ENCODE measurements at regions not wholly inside any gene's neighbourhood (a gene's known extent, or its start where the extent isn't known, plus 50 kb on each side); places are given as distances from the start of the nearest gene placed in this dataset.

- Histone ChIP-seq H3K27ac (ENCODE audit: low read depth in 2 of 2, low read length in 1 of 2) (no peak overlapping the region), H3K4me3 (ENCODE audit: low read depth in 1 of 2, low read length in 2 of 2) (no peak overlapping the region), H3K9me3 (ENCODE audit: control insufficient read depth in 2 of 2, insufficient read depth in 1 of 2, low read depth in 1 of 2, low read length in 1 of 2) (no peaks in the 10 kb centered on the region), H3K27me3 (ENCODE audit: control insufficient read depth in 1 of 2, insufficient read depth in 2 of 2, low read length in 2 of 2) (no peaks in the 10 kb centered on the region), H3K36me3 (ENCODE audit: control insufficient read depth in 2 of 2, insufficient read depth in 2 of 2, low read length in 1 of 2) (no peaks in the 10 kb centered on the region), H3K4me1 (ENCODE audit: control insufficient read depth in 2 of 2, insufficient read depth in 2 of 2, low read length in 1 of 2) (no peaks in the 10 kb centered on the region)
- WGBS, 2 donors, result 86 to 90% methylated on average over 2 of the region's 2 CpGs
These were observed 790.3 kb downstream of the TMTC2 start for GRCh38 chr12:83476695-83477690.

GRCh38 chr12:83476006-83476405 lies 789.3 kb downstream of the TMTC2 start:
- WGBS, 2 donors, result 88 to 92% methylated on average over 1 of the region's 1 CpG
- no peaks in the 10 kb centered on the region for H3K4me1 ChIP-seq (ENCODE audit: control insufficient read depth in 2 of 2, insufficient read depth in 2 of 2, low read length in 1 of 2)
- H3K9me3 ChIP-seq (ENCODE audit: control insufficient read depth in 2 of 2, insufficient read depth in 1 of 2, low read depth in 1 of 2, low read length in 1 of 2), result no peaks in the 10 kb centered on the region
- no peaks in the 10 kb centered on the region for H3K36me3 ChIP-seq (ENCODE audit: control insufficient read depth in 2 of 2, insufficient read depth in 2 of 2, low read length in 1 of 2)
- H3K27me3 ChIP-seq (ENCODE audit: control insufficient read depth in 1 of 2, insufficient read depth in 2 of 2, low read length in 2 of 2), result no peaks in the 10 kb centered on the region
- H3K4me3 ChIP-seq (ENCODE audit: low read depth in 1 of 2, low read length in 2 of 2), result no peak overlapping the region
- no peak overlapping the region for H3K27ac ChIP-seq (ENCODE audit: low read depth in 2 of 2, low read length in 1 of 2)

DNA sequence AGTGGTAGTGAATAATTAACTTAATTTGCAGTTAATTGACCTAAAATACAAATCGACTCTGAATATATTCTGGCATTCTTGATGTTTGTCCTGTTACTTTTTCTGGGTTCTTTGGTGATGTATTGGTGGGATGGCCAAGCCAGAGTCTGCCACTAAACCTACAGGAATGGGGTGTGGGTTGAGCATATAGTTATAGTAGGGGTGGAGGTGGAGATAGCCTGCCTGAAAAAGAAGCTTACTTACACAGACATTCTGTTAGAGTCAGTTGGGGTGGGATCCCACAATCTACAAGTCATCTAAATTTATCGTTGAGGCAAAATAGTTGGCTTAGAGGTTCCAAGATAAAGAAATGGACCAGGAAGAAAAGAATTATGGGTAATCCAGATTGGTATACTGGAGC lies 787.7 kb downstream of the TMTC2 start:
- Histone ChIP-seq H3K27ac (ENCODE audit: low read depth in 2 of 2, low read length in 1 of 2) (no peak overlapping the region), H3K4me1 (ENCODE audit: control insufficient read depth in 2 of 2, insufficient read depth in 2 of 2, low read length in 1 of 2) (no peaks in the 10 kb centered on the region), H3K36me3 (ENCODE audit: control insufficient read depth in 2 of 2, insufficient read depth in 2 of 2, low read length in 1 of 2) (no peaks in the 10 kb centered on the region), H3K9me3 (ENCODE audit: control insufficient read depth in 2 of 2, insufficient read depth in 1 of 2, low read depth in 1 of 2, low read length in 1 of 2) (no peaks in the 10 kb centered on the region), H3K4me3 (ENCODE audit: low read depth in 1 of 2, low read length in 2 of 2) (no peak overlapping the region), H3K27me3 (ENCODE audit: control insufficient read depth in 1 of 2, insufficient read depth in 2 of 2, low read length in 2 of 2) (no peaks in the 10 kb centered on the region)
- 86 to 97% methylated on average over 2 of the region's 2 CpGs for WGBS, 2 donors

- no peaks in the 10 kb centered on the region for H3K36me3 ChIP-seq (ENCODE audit: control insufficient read depth in 2 of 2, insufficient read depth in 2 of 2, low read length in 1 of 2)
- no peaks in the 10 kb centered on the region for H3K27me3 ChIP-seq (ENCODE audit: control insufficient read depth in 1 of 2, insufficient read depth in 2 of 2, low read length in 2 of 2)
- H3K4me1 ChIP-seq (ENCODE audit: control insufficient read depth in 2 of 2, insufficient read depth in 2 of 2, low read length in 1 of 2), result no peaks in the 10 kb centered on the region
- H3K9me3 ChIP-seq (ENCODE audit: control insufficient read depth in 2 of 2, insufficient read depth in 1 of 2, low read depth in 1 of 2, low read length in 1 of 2), result no peaks in the 10 kb centered on the region
- no peak overlapping the region for H3K27ac ChIP-seq (ENCODE audit: low read depth in 2 of 2, low read length in 1 of 2)
- no peak overlapping the region for H3K4me3 ChIP-seq (ENCODE audit: low read depth in 1 of 2, low read length in 2 of 2)
- 58 to 60% methylated on average over 3 of the region's 3 CpGs for WGBS, 2 donors
These were observed 786.8 kb downstream of the TMTC2 start for GRCh38 chr12:83473408-83474095.

DNA sequence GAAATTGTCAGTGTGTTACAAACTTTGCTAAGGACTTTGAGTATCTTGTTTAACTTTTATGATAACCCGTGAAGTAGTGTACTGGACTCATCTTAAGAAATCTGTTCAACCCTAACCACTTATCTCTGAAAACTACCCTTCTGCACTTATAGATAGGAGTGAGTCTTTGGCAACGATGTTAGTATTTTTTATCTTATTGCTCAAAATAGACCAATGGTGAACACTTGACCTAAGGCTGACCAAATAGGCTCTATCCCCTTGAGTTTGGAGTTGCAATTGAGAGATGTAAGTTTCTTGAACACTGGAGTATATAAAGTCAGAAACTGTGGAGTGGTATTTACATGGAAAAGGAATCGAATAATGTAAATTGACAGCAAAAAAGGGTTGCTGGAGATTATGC lies 786.1 kb downstream of the TMTC2 start:
- no peaks in the 10 kb centered on the region for H3K4me1 ChIP-seq (ENCODE audit: control insufficient read depth in 2 of 2, insufficient read depth in 2 of 2, low read length in 1 of 2)
- H3K27me3 ChIP-seq (ENCODE audit: control insufficient read depth in 1 of 2, insufficient read depth in 2 of 2, low read length in 2 of 2), result no peaks in the 10 kb centered on the region
- H3K4me3 ChIP-seq (ENCODE audit: low read depth in 1 of 2, low read length in 2 of 2), result no peak overlapping the region
- 82 to 89% methylated on average over 3 of the region's 3 CpGs for WGBS, 2 donors
- no peaks in the 10 kb centered on the region for H3K36me3 ChIP-seq (ENCODE audit: control insufficient read depth in 2 of 2, insufficient read depth in 2 of 2, low read length in 1 of 2)
- no peak overlapping the region for H3K27ac ChIP-seq (ENCODE audit: low read depth in 2 of 2, low read length in 1 of 2)
- H3K9me3 ChIP-seq (ENCODE audit: control insufficient read depth in 2 of 2, insufficient read depth in 1 of 2, low read depth in 1 of 2, low read length in 1 of 2), result no peaks in the 10 kb centered on the region

DNA sequence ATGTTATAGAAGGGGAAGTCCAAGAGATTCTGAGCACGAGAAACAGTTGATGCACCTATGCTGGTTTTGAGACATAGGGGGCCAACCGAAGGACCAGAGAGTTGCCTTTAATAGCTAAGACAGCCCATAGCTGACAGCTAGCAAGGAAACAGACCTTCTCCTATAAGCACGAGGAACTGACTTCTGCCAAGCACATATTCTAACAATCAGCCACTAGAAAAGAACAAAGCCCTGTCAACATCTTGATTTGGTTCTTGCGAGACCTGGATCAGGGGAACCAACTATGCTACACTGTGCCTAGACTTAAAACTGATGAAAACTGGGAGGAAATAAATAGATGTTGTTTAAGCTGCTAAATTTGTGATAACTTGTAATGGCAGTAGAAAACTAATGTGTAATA lies 785.6 kb downstream of the TMTC2 start:
- Histone ChIP-seq H3K4me1 (ENCODE audit: control insufficient read depth in 2 of 2, insufficient read depth in 2 of 2, low read length in 1 of 2) (no peaks in the 10 kb centered on the region), H3K9me3 (ENCODE audit: control insufficient read depth in 2 of 2, insufficient read depth in 1 of 2, low read depth in 1 of 2, low read length in 1 of 2) (no peaks in the 10 kb centered on the region), H3K4me3 (ENCODE audit: low read depth in 1 of 2, low read length in 2 of 2) (no peak overlapping the region), H3K36me3 (ENCODE audit: control insufficient read depth in 2 of 2, insufficient read depth in 2 of 2, low read length in 1 of 2) (no peaks in the 10 kb centered on the region), H3K27ac (ENCODE audit: low read depth in 2 of 2, low read length in 1 of 2) (no peak overlapping the region), H3K27me3 (ENCODE audit: control insufficient read depth in 1 of 2, insufficient read depth in 2 of 2, low read length in 2 of 2) (no peaks in the 10 kb centered on the region)
- WGBS, 2 donors, result 85 to 89% methylated on average over 4 of the region's 4 CpGs

DNA sequence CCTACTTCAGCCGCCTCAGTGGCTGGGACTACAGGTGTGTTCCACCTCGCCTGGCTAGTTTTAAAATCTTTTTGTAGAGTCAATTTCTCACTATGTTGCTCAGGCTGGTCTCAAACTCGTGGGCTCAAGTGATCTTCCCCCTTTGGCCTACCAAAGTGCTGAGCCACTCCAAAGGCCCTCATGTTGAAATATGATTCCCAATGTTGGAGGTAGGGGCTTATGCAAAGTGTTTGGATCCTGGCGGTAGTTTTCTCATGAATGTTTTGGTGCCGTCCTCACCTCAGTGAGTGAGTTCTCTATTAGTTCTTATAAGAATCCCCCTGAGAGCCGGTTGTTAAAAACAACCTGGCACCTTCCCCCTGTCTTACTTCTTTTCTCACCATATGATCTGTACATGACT lies 784.6 kb downstream of the TMTC2 start:
- H3K4me1 ChIP-seq (ENCODE audit: control insufficient read depth in 2 of 2, insufficient read depth in 2 of 2, low read length in 1 of 2), result no peaks in the 10 kb centered on the region
- WGBS, 2 donors, result 72 to 77% methylated on average over 6 of the region's 6 CpGs
- H3K36me3 ChIP-seq (ENCODE audit: control insufficient read depth in 2 of 2, insufficient read depth in 2 of 2, low read length in 1 of 2), result no peaks in the 10 kb centered on the region
- no peaks in the 10 kb centered on the region for H3K27me3 ChIP-seq (ENCODE audit: control insufficient read depth in 1 of 2, insufficient read depth in 2 of 2, low read length in 2 of 2)
- H3K27ac ChIP-seq (ENCODE audit: low read depth in 2 of 2, low read length in 1 of 2), result no peak overlapping the region
- H3K4me3 ChIP-seq (ENCODE audit: low read depth in 1 of 2, low read length in 2 of 2), result no peak overlapping the region
- H3K9me3 ChIP-seq (ENCODE audit: control insufficient read depth in 2 of 2, insufficient read depth in 1 of 2, low read depth in 1 of 2, low read length in 1 of 2), result no peaks in the 10 kb centered on the region

DNA sequence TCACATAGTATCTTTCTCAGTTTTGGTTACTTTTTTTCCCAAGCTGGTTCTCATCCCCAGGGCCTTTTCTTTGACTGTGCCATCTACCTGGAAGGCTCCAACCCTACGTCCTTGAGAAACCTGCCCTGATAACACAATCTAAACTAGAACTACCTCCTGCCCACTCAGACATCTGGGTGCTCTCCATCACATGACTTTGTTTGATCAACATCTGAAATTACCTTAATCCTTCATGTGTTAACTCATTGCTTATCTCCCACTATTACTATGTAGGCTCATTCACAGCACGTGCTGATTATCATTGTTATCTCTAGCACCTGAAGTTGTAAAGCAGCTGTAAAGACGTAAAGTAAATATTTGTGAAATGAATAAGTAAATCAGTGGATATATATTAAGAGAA lies 784.0 kb downstream of the TMTC2 start:
- no peaks in the 10 kb centered on the region for H3K4me1 ChIP-seq (ENCODE audit: control insufficient read depth in 2 of 2, insufficient read depth in 2 of 2, low read length in 1 of 2)
- no peak overlapping the region for H3K27ac ChIP-seq (ENCODE audit: low read depth in 2 of 2, low read length in 1 of 2)
- H3K27me3 ChIP-seq (ENCODE audit: control insufficient read depth in 1 of 2, insufficient read depth in 2 of 2, low read length in 2 of 2), result no peaks in the 10 kb centered on the region
- H3K36me3 ChIP-seq (ENCODE audit: control insufficient read depth in 2 of 2, insufficient read depth in 2 of 2, low read length in 1 of 2), result no peaks in the 10 kb centered on the region
- no peaks in the 10 kb centered on the region for H3K9me3 ChIP-seq (ENCODE audit: control insufficient read depth in 2 of 2, insufficient read depth in 1 of 2, low read depth in 1 of 2, low read length in 1 of 2)
- WGBS, 2 donors, result 60 to 76% methylated on average over 3 of the region's 3 CpGs
- no peak overlapping the region for H3K4me3 ChIP-seq (ENCODE audit: low read depth in 1 of 2, low read length in 2 of 2)

GRCh38 chr12:83468988-83469908 lies 782.5 kb downstream of the TMTC2 start:
- H3K4me3 ChIP-seq (ENCODE audit: low read depth in 1 of 2, low read length in 2 of 2), result no peak overlapping the region
- H3K27ac ChIP-seq (ENCODE audit: low read depth in 2 of 2, low read length in 1 of 2), result no peak overlapping the region
- H3K36me3 ChIP-seq (ENCODE audit: control insufficient read depth in 2 of 2, insufficient read depth in 2 of 2, low read length in 1 of 2), result no peaks in the 10 kb centered on the region
- H3K4me1 ChIP-seq (ENCODE audit: control insufficient read depth in 2 of 2, insufficient read depth in 2 of 2, low read length in 1 of 2), result no peaks in the 10 kb centered on the region
- 72 to 76% methylated on average over 5 of the region's 5 CpGs for WGBS, 2 donors
- no peaks in the 10 kb centered on the region for H3K27me3 ChIP-seq (ENCODE audit: control insufficient read depth in 1 of 2, insufficient read depth in 2 of 2, low read length in 2 of 2)
- no peaks in the 10 kb centered on the region for H3K9me3 ChIP-seq (ENCODE audit: control insufficient read depth in 2 of 2, insufficient read depth in 1 of 2, low read depth in 1 of 2, low read length in 1 of 2)

Data from esophagus (tissue), 2 donors.